GM12874 (cell line): ENCODE measurements at regions not wholly inside any gene's neighbourhood (a gene's known extent, or its start where the extent isn't known, plus 50 kb on each side); places are given as distances from the start of the nearest gene placed in this dataset.

Experiments used
- TF ChIP-seq, protein P1 (sequence below): IDR thresholded peaks from 2 replicates; pipeline ENCODE4 v1.5.1; 2011; ENCODE audit warnings: low read depth, mild to moderate bottlenecking, control low read depth, low read length, moderate library complexity; ENCODE audit not compliant: insufficient read depth

DNA sequence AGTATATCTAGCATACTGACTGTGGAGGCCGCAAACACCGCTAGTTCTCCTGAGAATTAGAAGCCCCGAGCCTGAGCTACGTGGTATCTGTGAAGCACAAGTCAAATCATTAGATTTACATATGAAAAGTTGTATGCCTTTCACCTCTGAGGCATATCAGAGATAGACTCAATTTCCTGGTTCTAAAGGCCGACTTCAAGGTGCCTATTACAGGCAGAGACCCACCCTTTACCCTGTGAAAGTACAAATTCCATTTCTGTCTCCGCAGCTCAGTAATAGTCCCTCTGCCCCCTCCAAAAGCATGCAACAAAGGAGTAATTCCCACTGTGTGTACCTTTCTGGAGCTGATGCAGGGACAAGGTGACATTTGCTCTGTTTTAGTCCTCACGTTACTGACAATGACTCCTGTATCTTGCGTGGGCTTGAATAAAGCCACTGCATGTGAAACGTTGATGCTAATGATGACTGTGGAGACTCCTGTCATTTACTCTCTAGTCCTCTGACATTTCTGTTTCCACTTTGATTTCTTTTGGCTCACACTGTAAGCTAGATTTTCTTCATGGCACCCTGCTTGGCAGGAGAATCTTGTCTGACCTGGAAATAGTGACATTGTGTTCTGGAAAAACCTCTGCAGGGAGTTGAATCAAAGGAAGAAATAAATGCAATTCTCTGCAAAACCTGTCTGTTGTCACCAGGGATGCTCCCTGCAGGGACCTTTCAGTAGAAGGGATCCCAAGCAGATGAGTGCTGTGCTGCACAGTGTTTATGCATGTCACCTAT is 273.2 kb upstream of the EMCN start:
- TF ChIP-seq, protein P1, sequence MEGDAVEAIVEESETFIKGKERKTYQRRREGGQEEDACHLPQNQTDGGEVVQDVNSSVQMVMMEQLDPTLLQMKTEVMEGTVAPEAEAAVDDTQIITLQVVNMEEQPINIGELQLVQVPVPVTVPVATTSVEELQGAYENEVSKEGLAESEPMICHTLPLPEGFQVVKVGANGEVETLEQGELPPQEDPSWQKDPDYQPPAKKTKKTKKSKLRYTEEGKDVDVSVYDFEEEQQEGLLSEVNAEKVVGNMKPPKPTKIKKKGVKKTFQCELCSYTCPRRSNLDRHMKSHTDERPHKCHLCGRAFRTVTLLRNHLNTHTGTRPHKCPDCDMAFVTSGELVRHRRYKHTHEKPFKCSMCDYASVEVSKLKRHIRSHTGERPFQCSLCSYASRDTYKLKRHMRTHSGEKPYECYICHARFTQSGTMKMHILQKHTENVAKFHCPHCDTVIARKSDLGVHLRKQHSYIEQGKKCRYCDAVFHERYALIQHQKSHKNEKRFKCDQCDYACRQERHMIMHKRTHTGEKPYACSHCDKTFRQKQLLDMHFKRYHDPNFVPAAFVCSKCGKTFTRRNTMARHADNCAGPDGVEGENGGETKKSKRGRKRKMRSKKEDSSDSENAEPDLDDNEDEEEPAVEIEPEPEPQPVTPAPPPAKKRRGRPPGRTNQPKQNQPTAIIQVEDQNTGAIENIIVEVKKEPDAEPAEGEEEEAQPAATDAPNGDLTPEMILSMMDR, result no peak

DNA sequence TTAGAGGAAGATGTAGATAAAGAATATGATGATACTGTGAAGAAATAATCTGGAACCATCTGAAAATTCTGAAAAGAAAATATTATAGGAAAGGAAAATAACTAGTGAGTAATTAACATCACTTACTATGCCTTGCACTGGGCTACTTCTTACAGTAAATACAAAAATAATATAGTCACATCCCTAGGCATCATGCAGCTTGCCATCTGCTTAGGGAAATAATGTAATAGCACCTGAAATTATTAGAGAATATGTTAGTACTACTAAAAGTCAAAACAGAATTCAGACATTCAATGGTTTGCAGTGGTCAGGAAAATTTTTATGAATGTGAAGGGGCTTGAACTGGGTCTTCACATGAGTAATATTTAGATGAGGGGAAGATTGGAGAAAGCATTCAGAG is 272.2 kb upstream of the EMCN start:
- TF ChIP-seq, protein P1, result no peak

DNA sequence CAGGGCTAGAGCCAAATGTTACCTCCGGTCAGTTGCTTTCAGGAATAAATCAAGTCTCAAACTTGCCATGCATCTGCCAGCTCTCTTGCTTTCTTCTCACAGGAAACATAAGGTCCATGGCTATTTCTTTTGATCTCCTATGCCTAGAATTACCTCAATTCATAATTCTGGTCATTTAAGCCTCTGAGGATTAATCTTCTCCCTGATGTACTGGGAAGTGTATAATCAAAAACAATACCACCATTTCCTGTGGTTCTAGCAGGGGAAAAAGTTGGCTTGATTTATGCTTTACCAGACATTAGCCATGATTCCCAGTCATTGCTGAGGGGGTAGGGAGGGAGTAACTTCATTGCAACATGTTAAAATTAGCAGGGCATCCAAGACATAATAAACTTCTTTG is 268.7 kb upstream of the EMCN start:
- TF ChIP-seq, protein P1, result no peak

DNA sequence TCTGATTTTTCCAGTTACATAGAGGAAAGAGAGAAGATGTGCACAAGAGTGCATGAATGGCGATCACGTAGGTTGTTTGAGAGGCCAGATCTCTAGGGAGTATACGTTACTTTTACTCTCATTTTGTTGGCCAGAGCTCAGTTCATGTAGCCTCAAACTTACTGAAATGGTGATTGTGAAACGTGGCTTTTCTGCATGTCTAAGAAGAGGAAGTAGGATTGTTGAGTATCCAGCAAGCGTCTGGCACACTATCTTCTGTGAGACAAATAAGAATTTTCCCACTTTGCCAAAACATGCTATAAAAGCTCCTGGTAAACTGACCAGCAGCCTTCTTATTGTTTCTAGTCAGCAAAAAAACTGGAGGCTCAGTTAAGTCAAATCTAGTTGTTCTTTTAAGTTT is 264.5 kb upstream of the EMCN start:
- TF ChIP-seq, protein P1, result no peak

DNA sequence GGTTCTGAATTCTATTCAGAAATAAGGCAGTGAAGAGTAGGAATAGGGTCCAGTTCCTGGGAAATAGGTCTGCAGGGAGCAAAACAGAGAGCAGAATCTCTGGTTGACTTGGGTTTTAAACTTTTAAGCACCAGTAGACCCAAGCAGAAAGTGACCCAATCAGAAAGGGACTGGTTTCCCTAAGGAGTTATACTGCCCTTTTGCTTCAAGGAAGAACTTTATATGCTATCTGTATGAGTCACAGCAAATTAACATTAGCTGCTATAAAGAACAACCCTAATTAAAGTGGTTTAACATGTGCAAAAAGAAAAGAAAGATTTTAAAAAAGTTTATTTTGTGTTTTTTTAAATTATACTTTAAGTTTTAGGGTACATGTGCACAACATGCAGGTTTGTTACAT is 263.6 kb upstream of the EMCN start:
- TF ChIP-seq, protein P1, result no peak

DNA sequence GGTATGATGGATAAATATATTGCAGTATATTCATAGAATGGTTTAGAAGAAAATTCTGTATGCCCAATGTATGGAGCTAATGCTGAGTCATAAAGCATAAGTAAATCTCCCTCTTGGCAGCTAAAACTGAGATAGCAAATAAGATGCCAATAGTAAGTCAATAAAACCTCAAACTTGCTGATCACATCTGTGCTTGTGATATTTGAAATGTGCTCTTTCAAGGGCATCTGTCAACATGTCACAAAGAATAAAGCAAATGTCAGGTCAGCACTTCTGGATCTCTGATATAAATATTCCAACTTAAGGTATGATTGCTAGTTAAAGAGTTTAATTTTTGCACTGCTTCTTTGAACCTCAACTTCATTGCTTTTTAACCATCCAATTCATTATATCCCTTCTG is 262.3 kb upstream of the EMCN start:
- TF ChIP-seq, protein P1, result no peak

DNA sequence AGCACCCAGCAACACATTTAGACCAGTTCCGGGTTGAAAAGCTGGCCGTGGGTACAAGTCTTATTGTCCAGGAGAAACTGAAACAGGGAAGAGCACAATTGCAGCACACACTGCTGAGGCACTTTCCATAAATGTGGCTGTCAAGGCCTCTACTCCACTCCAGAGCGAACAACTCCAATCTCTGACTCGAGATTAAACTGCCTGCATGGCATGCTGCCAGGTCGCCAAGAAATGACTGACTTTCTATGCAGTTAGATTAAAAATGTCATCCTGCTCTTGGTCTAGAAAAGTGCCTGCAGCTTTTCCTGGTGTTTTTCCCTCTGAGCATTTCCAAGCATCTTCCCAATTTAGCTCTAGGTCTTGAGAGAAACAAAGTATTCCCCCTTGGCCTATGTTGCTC is 260.6 kb upstream of the EMCN start:
- TF ChIP-seq, protein P1, result no peak

DNA sequence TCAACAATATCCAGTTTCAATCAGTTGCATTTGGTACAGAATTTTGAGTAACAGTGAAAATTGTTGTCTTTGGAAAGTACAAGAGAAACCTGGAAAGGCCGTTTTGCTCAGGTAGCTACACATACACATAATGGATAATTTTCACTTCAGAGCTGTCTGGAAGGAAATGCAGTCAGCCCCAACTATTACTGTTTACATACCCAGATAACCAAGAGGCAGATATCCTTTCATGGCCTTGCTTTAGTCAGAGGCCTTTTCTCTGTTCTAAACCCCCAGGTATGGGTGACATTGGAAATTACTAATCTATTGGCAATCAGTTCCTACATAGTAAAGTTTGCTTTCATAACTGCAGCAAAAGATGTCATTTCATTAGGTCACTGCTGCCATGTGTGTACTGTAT is 244.9 kb upstream of the EMCN start:
- TF ChIP-seq, protein P1, result no peak
